ENCODE measurements at regions not wholly inside any gene's neighbourhood (a gene's known extent, or its start where the extent isn't known, plus 50 kb on each side); places are given as distances from the start of the nearest gene placed in this dataset.
A peak's percentile ranks its signal among the peaks of the same experiment; 100 is the strongest.

GRCh38 chr1:30191154-30191702 lies 532.2 kb downstream of the MATN1 start:
- no peak for DNase-seq

GRCh38 chr1:30190511-30191153 lies 532.8 kb downstream of the MATN1 start:
- DNase-seq = peak; percentile 90

GRCh38 chr1:30189818-30190500 lies 533.4 kb downstream of the MATN1 start:
- no peak for DNase-seq

GRCh38 chr1:30188999-30189398 lies 534.4 kb downstream of the MATN1 start:
- no peak for DNase-seq

GRCh38 chr1:30188329-30188728 lies 535.1 kb downstream of the MATN1 start:
- no peak for DNase-seq

- DNase-seq = no peak
Measured at GRCh38 chr1:30187413-30188023, 535.9 kb downstream of the MATN1 start.

- DNase-seq = no peak
Measured at GRCh38 chr1:30186586-30186985, 536.8 kb downstream of the MATN1 start.

- DNase-seq = no peak
Measured at GRCh38 chr1:30185809-30186208, 537.6 kb downstream of the MATN1 start.

GRCh38 chr1:30185313-30185712 lies 538.1 kb downstream of the MATN1 start:
- no peak for DNase-seq

GRCh38 chr1:30184393-30185141 lies 538.8 kb downstream of the MATN1 start:
- DNase-seq = no peak

GRCh38 chr1:30183895-30184294 lies 539.5 kb downstream of the MATN1 start:
- DNase-seq = no peak

GRCh38 chr1:30183006-30183405 lies 540.4 kb downstream of the MATN1 start:
- no peak for DNase-seq

- DNase-seq = no peak
Measured at GRCh38 chr1:30179942-30180543, 543.3 kb downstream of the MATN1 start.

GRCh38 chr1:30176477-30176876 lies 546.9 kb downstream of the MATN1 start:
- no peak for DNase-seq

- DNase-seq = no peak
Measured at GRCh38 chr1:30174499-30174898, 548.9 kb downstream of the MATN1 start.

GRCh38 chr1:30173560-30173959 lies 549.8 kb downstream of the MATN1 start:
- no peak for DNase-seq

GRCh38 chr1:30172757-30173156 lies 550.6 kb downstream of the MATN1 start:
- no peak for DNase-seq

- DNase-seq = no peak
Measured at GRCh38 chr1:30172299-30172694, 551.1 kb downstream of the MATN1 start.

- peak; percentile 74 for DNase-seq
Measured at GRCh38 chr1:30171537-30172298, 551.7 kb downstream of the MATN1 start.

GRCh38 chr1:30169269-30169668 lies 554.1 kb downstream of the MATN1 start:
- DNase-seq = no peak

- DNase-seq = no peak
Measured at GRCh38 chr1:30166174-30166573, 557.2 kb downstream of the MATN1 start.

GRCh38 chr1:30165116-30165515 lies 558.3 kb downstream of the MATN1 start:
- no peak for DNase-seq

Data from NCI-H524 treated with DMSO at 0.1 percent for 48 hours (cell line).